Astrocyte (in vitro differentiated cells and primary cell): ENCODE measurements at regions not wholly inside any gene's neighbourhood (a gene's known extent, or its start where the extent isn't known, plus 50 kb on each side); places are given as distances from the start of the nearest gene placed in this dataset.

Source experiments
- DNase-seq: peaks from one replicate; pipeline ENCODE4 v3.0.0-alpha.2; 2010; ENCODE audit warnings: low read depth
- FAIRE-seq: peaks from 2 replicates; lab custom pipeline; 2011; peaks lifted over from hg19 to GRCh38; lab: Jason Lieb, UNC
- H2AFZ ChIP-seq: 2 replicates; pipeline ENCODE4 v1.6.0; 2012; ENCODE audit warnings: low read depth, low read length, inconsistent platforms
- H3K27ac ChIP-seq: 2 replicates; pipeline ENCODE4 v1.5.1; 2011; ENCODE audit warnings: low read depth, low read length, inconsistent platforms
- H3K27me3 ChIP-seq: 2 replicates; pipeline ENCODE4 v1.6.0; 2011; ENCODE audit warnings: low read length, inconsistent platforms; ENCODE audit not compliant: insufficient read depth
- H3K36me3 ChIP-seq: 2 replicates; pipeline ENCODE4 v1.5.1; 2011; ENCODE audit warnings: low read length, inconsistent platforms; ENCODE audit not compliant: insufficient read depth
- H3K4me1 ChIP-seq: 2 replicates; pipeline ENCODE4 v1.5.1; 2011; ENCODE audit warnings: low read length, inconsistent platforms; ENCODE audit not compliant: insufficient read depth
- H3K4me2 ChIP-seq: 2 replicates; pipeline ENCODE4 v1.6.0; 2012; ENCODE audit warnings: low read length, inconsistent platforms
- H3K4me3 ChIP-seq: 2 replicates; pipeline ENCODE4 v1.5.1; 2011; ENCODE audit warnings: low read depth, mild to moderate bottlenecking, low read length, inconsistent platforms; ENCODE audit not compliant: insufficient read depth
- H3K79me2 ChIP-seq: 2 replicates; pipeline ENCODE4 v1.6.0; 2012; ENCODE audit warnings: mild to moderate bottlenecking, low read length, inconsistent platforms; ENCODE audit not compliant: insufficient read depth
- H3K9ac ChIP-seq: 2 replicates; pipeline ENCODE4 v1.6.0; 2012; ENCODE audit warnings: mild to moderate bottlenecking, low read length, inconsistent platforms
- H3K9me3 ChIP-seq: 2 replicates; pipeline ENCODE4 v1.5.1; 2012; ENCODE audit warnings: low read depth, mild to moderate bottlenecking, low read length, inconsistent platforms; ENCODE audit not compliant: insufficient read depth
- H4K20me1 ChIP-seq: 2 replicates; pipeline ENCODE4 v1.6.0; 2012; ENCODE audit warnings: low read length, inconsistent platforms; ENCODE audit not compliant: insufficient read depth
- H3K27ac Mint-ChIP-seq: one replicate; pipeline ENCODE4 v1.8.0; 2021; ENCODE audit warnings: mild to moderate bottlenecking, mixed read lengths; ENCODE audit not compliant: unreplicated experiment
- H3K27me3 Mint-ChIP-seq: one replicate; pipeline ENCODE4 v1.8.0; 2021; ENCODE audit warnings: low read depth, mixed read lengths; ENCODE audit not compliant: unreplicated experiment
- H3K36me3 Mint-ChIP-seq: one replicate; pipeline ENCODE4 v1.8.0; 2021; ENCODE audit warnings: low read depth, mixed read lengths; ENCODE audit not compliant: unreplicated experiment
- H3K4me1 Mint-ChIP-seq: one replicate; pipeline ENCODE4 v1.8.0; 2021; ENCODE audit warnings: low read depth, mixed read lengths; ENCODE audit not compliant: unreplicated experiment
- H3K4me3 Mint-ChIP-seq: one replicate; pipeline ENCODE4 v1.8.0; 2021; ENCODE audit warnings: mild to moderate bottlenecking, moderate library complexity, mixed read lengths; ENCODE audit not compliant: unreplicated experiment
- H3K9me3 Mint-ChIP-seq: one replicate; pipeline ENCODE4 v1.8.0; 2021; ENCODE audit warnings: mild to moderate bottlenecking, mixed read lengths; ENCODE audit not compliant: unreplicated experiment
- EZH2 ChIP-seq: IDR thresholded peaks from 2 replicates; pipeline ENCODE4 v1.6.1; 2012; ENCODE audit warnings: mild to moderate bottlenecking, low read length, inconsistent platforms; ENCODE audit not compliant: insufficient read depth
- TF ChIP-seq, protein P1 (sequence below): IDR thresholded peaks from 2 replicates; pipeline ENCODE4 v1.5.1; 2011; ENCODE audit warnings: low read depth, mild to moderate bottlenecking, inconsistent platforms, low read length, moderate library complexity; ENCODE audit not compliant: insufficient read depth

DNA sequence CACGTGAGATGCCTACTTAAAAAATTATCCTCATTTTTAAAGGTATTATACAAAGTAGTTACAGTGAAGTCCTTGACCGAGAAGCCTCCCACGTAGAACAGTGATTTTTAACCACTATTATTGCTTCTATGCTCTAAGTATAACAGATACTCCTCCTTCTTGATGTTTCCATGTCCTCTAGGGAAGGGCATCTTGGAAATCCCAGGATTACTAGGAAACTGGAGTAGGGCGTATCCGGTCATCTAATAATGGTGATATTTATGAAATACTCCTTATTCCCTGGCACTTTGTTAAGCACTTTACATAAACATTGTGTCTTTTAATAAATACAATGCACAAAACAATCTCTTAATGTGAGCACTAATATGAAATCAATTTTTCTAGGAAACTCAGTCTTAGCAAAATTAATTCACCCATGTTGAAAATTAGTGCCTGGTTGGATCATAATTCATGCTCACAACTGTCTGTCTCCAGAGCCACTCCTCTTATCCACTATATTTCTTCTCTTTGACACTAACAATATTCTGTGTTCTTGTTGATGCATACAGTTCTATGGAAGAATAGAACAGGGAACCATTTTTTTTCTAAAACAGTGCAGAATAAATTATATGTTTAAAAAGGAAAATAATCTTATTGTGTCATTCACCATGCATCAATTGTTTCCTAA lies 128.6 kb upstream of the SEMA3E start:
- Mint-ChIP-seq H3K4me3 (no peak overlapping the region), H3K27ac (no peak overlapping the region), H3K36me3 (no peaks in the 10 kb centered on the region), H3K9me3 (no peaks in the 10 kb centered on the region), H3K4me1 (no peaks in the 10 kb centered on the region), H3K27me3 (no peaks in the 10 kb centered on the region)
- Histone ChIP-seq H3K27ac (no peak overlapping the region), H4K20me1 (no peaks in the 10 kb centered on the region), H3K9ac (no peak overlapping the region), H2AFZ (no peak overlapping the region), H3K27me3 (no peaks in the 10 kb centered on the region), H3K4me3 (no peak overlapping the region), H3K4me1 (no peaks in the 10 kb centered on the region), H3K79me2 (no peaks in the 10 kb centered on the region), H3K9me3 (no peaks in the 10 kb centered on the region), H3K36me3 (no peaks in the 10 kb centered on the region), H3K4me2 (no peak overlapping the region)
- FAIRE-seq = no peak
- no peak for TF ChIP-seq EZH2
- TF ChIP-seq, protein P1, sequence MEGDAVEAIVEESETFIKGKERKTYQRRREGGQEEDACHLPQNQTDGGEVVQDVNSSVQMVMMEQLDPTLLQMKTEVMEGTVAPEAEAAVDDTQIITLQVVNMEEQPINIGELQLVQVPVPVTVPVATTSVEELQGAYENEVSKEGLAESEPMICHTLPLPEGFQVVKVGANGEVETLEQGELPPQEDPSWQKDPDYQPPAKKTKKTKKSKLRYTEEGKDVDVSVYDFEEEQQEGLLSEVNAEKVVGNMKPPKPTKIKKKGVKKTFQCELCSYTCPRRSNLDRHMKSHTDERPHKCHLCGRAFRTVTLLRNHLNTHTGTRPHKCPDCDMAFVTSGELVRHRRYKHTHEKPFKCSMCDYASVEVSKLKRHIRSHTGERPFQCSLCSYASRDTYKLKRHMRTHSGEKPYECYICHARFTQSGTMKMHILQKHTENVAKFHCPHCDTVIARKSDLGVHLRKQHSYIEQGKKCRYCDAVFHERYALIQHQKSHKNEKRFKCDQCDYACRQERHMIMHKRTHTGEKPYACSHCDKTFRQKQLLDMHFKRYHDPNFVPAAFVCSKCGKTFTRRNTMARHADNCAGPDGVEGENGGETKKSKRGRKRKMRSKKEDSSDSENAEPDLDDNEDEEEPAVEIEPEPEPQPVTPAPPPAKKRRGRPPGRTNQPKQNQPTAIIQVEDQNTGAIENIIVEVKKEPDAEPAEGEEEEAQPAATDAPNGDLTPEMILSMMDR = no peak
- no peak for DNase-seq

DNA sequence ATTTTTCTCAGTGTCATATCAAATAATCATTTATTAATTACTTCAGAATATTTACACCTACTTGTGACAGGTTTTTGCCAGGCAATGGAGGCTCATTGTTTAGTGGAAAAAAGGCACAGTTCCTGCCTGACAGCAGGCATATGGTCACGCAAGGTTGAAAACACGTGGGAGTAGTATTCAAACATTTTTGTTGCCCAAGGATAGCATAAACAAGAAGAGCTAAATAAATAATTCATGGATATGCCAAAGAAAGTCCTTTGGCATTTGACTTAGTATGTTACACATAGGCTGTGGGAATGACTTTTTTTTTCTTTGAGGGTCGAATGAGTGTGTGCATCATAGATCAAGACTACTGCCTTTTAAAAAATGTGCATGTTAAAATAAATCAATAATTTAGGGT lies 120.5 kb upstream of the SEMA3E start:
- H3K4me2 ChIP-seq = no peak overlapping the region
- no peaks in the 10 kb centered on the region for H3K36me3 ChIP-seq
- no peaks in the 10 kb centered on the region for H3K4me1 Mint-ChIP-seq
- no peaks in the 10 kb centered on the region for H3K4me1 ChIP-seq
- DNase-seq = no peak
- no peak overlapping the region for H3K4me3 Mint-ChIP-seq
- no peak overlapping the region for H3K27ac Mint-ChIP-seq
- no peaks in the 10 kb centered on the region for H4K20me1 ChIP-seq
- H2AFZ ChIP-seq = no peak overlapping the region
- H3K9me3 Mint-ChIP-seq = no peaks in the 10 kb centered on the region
- H3K27me3 ChIP-seq = no peaks in the 10 kb centered on the region
- H3K27me3 Mint-ChIP-seq = no peaks in the 10 kb centered on the region
- no peak overlapping the region for H3K27ac ChIP-seq
- no peaks in the 10 kb centered on the region for H3K79me2 ChIP-seq
- no peaks in the 10 kb centered on the region for H3K36me3 Mint-ChIP-seq
- no peak for TF ChIP-seq EZH2
- TF ChIP-seq, protein P1 = no peak
- no peak for FAIRE-seq
- H3K4me3 ChIP-seq = no peak overlapping the region
- no peak overlapping the region for H3K9ac ChIP-seq
- H3K9me3 ChIP-seq = no peaks in the 10 kb centered on the region

DNA sequence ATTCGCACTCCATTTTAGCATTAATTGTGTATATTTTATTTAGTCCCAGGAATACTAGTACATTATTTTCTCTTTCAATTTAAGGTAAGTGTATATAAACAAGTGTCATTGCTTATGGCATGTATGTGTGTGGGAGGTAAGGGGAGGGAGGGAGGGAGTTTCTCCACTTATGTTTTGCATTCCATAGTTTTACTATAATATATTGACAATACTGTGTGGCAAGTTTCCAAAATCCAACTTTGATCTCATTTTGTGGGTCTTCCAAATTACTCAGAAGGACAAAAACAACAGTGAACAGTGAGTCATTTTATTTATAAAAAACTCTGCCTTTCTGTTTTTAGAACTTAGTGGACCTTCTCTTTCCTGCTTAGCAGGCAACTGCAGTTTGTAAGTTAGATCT lies 102.3 kb upstream of the SEMA3E start:
- Mint-ChIP-seq H3K9me3 (peaks cover 8% of the 10 kb centered on the region), H3K27me3 (no peaks in the 10 kb centered on the region), H3K27ac (no peak overlapping the region), H3K4me1 (no peaks in the 10 kb centered on the region), H3K4me3 (no peak overlapping the region), H3K36me3 (no peaks in the 10 kb centered on the region)
- H3K79me2 ChIP-seq = no peaks in the 10 kb centered on the region
- FAIRE-seq (no peak), DNase-seq (peak; percentile 35)
- TF ChIP-seq, protein P1 = no peak
- no peak for TF ChIP-seq EZH2
- no peaks in the 10 kb centered on the region for H3K27me3 ChIP-seq
- H2AFZ ChIP-seq = no peak overlapping the region
- H3K9ac ChIP-seq = no peak overlapping the region
- H4K20me1 ChIP-seq = no peaks in the 10 kb centered on the region
- no peak overlapping the region for H3K4me3 ChIP-seq
- H3K36me3 ChIP-seq = no peaks in the 10 kb centered on the region
- no peak overlapping the region for H3K27ac ChIP-seq
- H3K9me3 ChIP-seq = no peaks in the 10 kb centered on the region
- H3K4me1 ChIP-seq = no peaks in the 10 kb centered on the region
- H3K4me2 ChIP-seq = no peak overlapping the region
